Endothelial cell (in vitro differentiated cells): ENCODE measurements at regions not wholly inside any gene's neighbourhood (a gene's known extent, or its start where the extent isn't known, plus 50 kb on each side); places are given as distances from the start of the nearest gene placed in this dataset.

Experiments used
- DNase-seq: peaks from one replicate; pipeline ENCODE4 v3.0.0; 2021; ENCODE audit warnings: low spot score
- H3K27ac Mint-ChIP-seq: one replicate; pipeline ENCODE4 v1.8.0; 2021; ENCODE audit warnings: mixed read lengths, inconsistent platforms; ENCODE audit not compliant: unreplicated experiment
- H3K27me3 Mint-ChIP-seq: one replicate; pipeline ENCODE4 v1.8.0; 2021; ENCODE audit warnings: mild to moderate bottlenecking, moderate library complexity, mixed read lengths, inconsistent platforms; ENCODE audit not compliant: unreplicated experiment
- H3K36me3 Mint-ChIP-seq: one replicate; pipeline ENCODE4 v1.8.0; 2021; ENCODE audit warnings: mild to moderate bottlenecking, low read depth, mixed read lengths, inconsistent platforms; ENCODE audit not compliant: unreplicated experiment
- H3K4me1 Mint-ChIP-seq: one replicate; pipeline ENCODE4 v1.8.0; 2021; ENCODE audit warnings: mild to moderate bottlenecking, mixed read lengths, inconsistent platforms; ENCODE audit not compliant: unreplicated experiment
- H3K4me3 Mint-ChIP-seq: one replicate; pipeline ENCODE4 v1.8.0; 2021; ENCODE audit warnings: mild to moderate bottlenecking, mixed read lengths, inconsistent platforms; ENCODE audit not compliant: unreplicated experiment
- H3K9me3 Mint-ChIP-seq: one replicate; pipeline ENCODE4 v1.8.0; 2021; ENCODE audit warnings: mixed read lengths, inconsistent platforms; ENCODE audit not compliant: unreplicated experiment
- CTCF ChIP-seq: fragments of 200-600 bp; sonication (generic); IDR thresholded peaks from one replicate; pipeline ENCODE4 v1.5.0; 2021; ENCODE audit warnings: antibody characterized with exemption; ENCODE audit not compliant: unreplicated experiment

DNA sequence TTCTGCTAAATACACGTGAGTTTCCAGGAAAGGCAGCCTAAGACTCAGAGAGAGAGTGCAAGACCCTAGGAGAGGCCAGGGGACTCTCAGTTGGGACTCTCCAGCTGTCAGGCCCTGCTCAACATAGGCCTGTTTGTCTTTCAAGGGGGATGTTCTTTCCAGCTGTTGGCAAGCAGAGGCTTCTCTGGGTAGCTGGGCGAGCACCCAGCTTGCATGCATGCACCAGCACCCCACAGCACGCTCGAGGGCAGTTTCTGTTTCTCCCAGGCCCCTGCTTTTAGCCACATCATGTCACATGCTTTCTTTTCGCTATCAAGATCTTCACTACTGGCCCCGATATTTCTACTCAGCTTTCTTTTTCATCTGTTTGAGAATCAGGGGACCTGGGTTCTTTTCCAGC, 479.3 kb upstream of the HS6ST1 start:
- H3K4me1 Mint-ChIP-seq: peaks cover 5% of the 10 kb centered on the region
- no peaks in the 10 kb centered on the region for H3K36me3 Mint-ChIP-seq
- no peak overlapping the region for H3K27ac Mint-ChIP-seq
- no peaks in the 10 kb centered on the region for H3K9me3 Mint-ChIP-seq
- TF ChIP-seq CTCF: no peak
- H3K4me3 Mint-ChIP-seq: no peak overlapping the region
- H3K27me3 Mint-ChIP-seq: peaks cover 5% of the 10 kb centered on the region
- no peak for DNase-seq

DNA sequence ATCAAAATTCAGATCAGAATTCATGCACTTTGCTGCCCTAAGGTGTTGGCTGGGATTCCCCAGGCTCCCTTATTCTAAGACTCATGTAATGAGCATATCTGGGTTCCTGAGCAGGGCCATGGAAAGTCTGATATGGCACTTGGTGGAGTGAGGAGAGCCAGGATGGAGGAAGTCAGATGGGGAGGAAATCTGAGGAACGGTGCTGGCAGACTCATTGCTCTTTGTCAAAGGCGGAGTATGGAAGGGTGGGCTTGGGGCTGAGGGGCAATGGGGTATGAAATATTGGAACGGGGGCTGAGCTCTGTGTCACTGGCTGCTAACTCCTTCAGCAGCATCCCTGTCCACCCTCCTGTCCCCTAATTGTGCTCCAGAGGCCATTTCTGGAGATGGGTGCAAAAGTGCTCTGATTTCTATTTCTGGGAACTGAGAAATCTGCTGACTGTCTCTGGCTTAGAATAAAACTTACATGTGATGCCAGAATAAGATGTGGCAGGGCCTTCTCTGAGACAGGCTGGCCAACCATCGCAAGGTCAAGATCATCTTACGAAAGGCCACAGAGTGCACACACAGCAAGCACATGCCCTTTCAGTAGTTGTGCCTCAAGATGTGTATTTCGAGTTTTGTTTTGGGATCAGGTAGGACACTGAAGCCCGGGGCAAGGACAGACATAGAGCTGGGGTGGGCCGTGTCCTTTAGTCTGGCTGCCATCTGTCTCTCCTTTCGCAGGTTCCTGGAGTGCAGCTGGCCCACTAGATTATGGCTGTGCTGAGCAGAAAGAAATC, 480.0 kb upstream of the HS6ST1 start:
- no peak overlapping the region for H3K27ac Mint-ChIP-seq
- no peak overlapping the region for H3K4me3 Mint-ChIP-seq
- no peaks in the 10 kb centered on the region for H3K9me3 Mint-ChIP-seq
- peaks cover 5% of the 10 kb centered on the region for H3K27me3 Mint-ChIP-seq
- H3K36me3 Mint-ChIP-seq: no peaks in the 10 kb centered on the region
- H3K4me1 Mint-ChIP-seq: peaks cover 5% of the 10 kb centered on the region
- no peak for TF ChIP-seq CTCF
- DNase-seq: no peak

DNA sequence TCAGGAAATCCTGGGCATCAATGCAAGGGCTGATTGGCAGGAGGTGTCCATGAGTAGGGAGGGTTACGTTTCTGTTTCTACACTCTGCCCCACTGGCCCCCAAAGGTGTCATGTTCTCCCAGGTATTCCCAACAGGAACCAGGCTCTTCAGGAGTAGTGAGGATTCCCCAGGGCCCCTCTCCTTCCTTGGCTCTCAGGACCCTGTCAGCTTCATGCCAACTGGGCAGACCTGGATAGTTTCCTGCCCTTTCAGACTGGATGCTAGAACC, 480.6 kb upstream of the HS6ST1 start:
- Mint-ChIP-seq H3K27ac (no peak overlapping the region), H3K36me3 (no peaks in the 10 kb centered on the region), H3K27me3 (peaks cover 5% of the 10 kb centered on the region), H3K9me3 (no peaks in the 10 kb centered on the region), H3K4me3 (no peak overlapping the region), H3K4me1 (peaks cover 5% of the 10 kb centered on the region)
- no peak for TF ChIP-seq CTCF
- no peak for DNase-seq

DNA sequence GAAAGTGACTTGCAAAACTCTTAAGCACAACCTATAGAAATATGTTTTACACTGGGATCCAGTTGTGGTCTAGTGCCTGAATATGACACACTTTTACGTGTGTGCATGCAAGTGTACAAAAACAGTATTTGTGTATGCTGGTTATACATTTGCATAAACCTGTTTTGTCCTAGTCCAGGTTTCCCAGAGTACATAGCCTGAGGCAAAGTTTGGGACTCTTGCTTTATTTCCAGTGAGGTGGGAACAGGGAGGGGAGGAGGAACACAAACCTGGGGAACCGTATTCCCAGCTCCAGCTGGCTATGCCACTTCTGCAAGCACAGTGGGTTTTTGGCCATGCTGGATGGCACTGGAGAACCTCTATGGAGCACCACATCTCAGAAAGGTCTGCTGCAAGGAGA, 481.1 kb upstream of the HS6ST1 start:
- no peak overlapping the region for H3K27ac Mint-ChIP-seq
- no peaks in the 10 kb centered on the region for H3K36me3 Mint-ChIP-seq

DNA sequence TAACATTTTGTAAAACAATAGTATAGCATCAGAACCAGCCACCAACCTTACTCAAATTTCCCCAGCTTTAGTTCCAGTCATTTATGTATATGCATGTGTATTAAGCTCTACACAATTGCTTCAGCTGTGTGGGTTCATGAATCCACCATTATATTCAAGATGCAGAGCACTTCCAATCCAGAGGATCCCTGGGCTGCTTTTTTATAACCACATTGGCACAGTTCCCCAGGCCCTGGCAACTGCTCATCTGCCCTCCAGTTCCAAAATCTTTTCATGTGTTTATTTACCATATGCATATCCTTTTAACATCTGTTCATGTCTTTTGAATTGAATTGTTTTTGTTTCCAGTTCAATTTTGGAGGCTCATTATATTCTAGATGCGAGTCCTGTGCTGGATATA, 482.9 kb upstream of the HS6ST1 start:
- no peaks in the 10 kb centered on the region for H3K36me3 Mint-ChIP-seq
- peaks cover 5% of the 10 kb centered on the region for H3K4me1 Mint-ChIP-seq
- no peak overlapping the region for H3K27ac Mint-ChIP-seq
- no peak overlapping the region for H3K4me3 Mint-ChIP-seq
- H3K27me3 Mint-ChIP-seq: peaks cover 5% of the 10 kb centered on the region
- DNase-seq: no peak
- TF ChIP-seq CTCF: no peak
- H3K9me3 Mint-ChIP-seq: no peaks in the 10 kb centered on the region

More for the DNA sequence above, 481.1 kb upstream of the HS6ST1 start:
- DNase-seq: no peak
- TF ChIP-seq CTCF: no peak
- Mint-ChIP-seq H3K9me3 (no peaks in the 10 kb centered on the region), H3K4me3 (no peak overlapping the region), H3K4me1 (peaks cover 5% of the 10 kb centered on the region), H3K27me3 (peaks cover 5% of the 10 kb centered on the region)
